Stomach (tissue), 4 donors: ENCODE measurements at regions not wholly inside any gene's neighbourhood (a gene's known extent, or its start where the extent isn't known, plus 50 kb on each side); places are given as distances from the start of the nearest gene placed in this dataset.

Experiments used
- CTCF ChIP-seq, 7 experiments: fragments of 450-650 bp in 4 of 7; fragments of 200-600 bp in 3 of 7; sonication (generic) in 3 of 7; IDR thresholded peaks; one replicate each; pipeline ENCODE4 v1.5.1; 2016 to 2019; ENCODE audit warnings: antibody characterized with exemption in 7 of 7, control low read depth in 2 of 7, mild to moderate bottlenecking in 1 of 7
- EP300 ChIP-seq: sonication (generic); formaldehyde crosslinking; IDR thresholded peaks from one replicate; pipeline ENCODE4 v1.6.1; 2017; ENCODE audit warnings: antibody characterized with exemption
- POLR2A ChIP-seq, 4 donors: fragments of 450-650 bp; IDR thresholded peaks; one replicate each; pipeline ENCODE4 v1.6.1; 2016; ENCODE audit warnings: antibody characterized with exemption in 4 of 4, control low read depth in 2 of 4, mild to moderate bottlenecking in 1 of 4, moderate library complexity in 1 of 4
- POLR2AphosphoS5 ChIP-seq, 3 donors: sonication (generic); formaldehyde crosslinking; IDR thresholded peaks; one replicate each; pipeline ENCODE4 v1.6.1; 2016; ENCODE audit warnings: antibody characterized with exemption in 3 of 3

DNA sequence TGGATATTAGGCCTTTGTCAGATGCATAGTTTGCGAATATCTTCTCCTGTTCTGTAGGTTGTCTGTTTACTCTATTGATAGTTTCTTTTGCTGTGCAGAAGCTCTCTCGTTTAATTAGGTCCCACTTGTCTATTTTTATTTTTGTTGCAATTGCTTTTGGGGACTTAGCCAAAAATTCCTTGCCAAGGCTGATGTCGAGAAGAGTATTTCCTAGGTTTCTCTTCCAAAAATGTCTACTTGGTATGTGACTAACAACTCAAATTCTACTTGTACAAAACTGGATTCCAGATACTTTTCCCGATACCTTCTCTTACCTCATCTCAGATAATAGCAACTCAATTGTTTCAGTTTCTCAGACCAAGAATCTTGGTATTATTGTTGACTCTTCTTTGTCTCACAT lies 142.4 kb upstream of the GLRA2 start:
- no peak for TF ChIP-seq CTCF (IDR thresholded peaks at IDR 0.05)
- TF ChIP-seq POLR2AphosphoS5 (IDR thresholded peaks at IDR 0.05) = no peak
- TF ChIP-seq EP300 = no peak
- TF ChIP-seq POLR2A (IDR thresholded peaks at IDR 0.05) = no peak
